ENCODE measurements at regions not wholly inside any gene's neighbourhood (a gene's known extent, or its start where the extent isn't known, plus 50 kb on each side); places are given as distances from the start of the nearest gene placed in this dataset.

- Histone ChIP-seq H3K27ac (ENCODE audit: low read length) (no peak overlapping the region), H3K27me3 (ENCODE audit: insufficient read depth, low read depth, low read length) (no peaks in the 10 kb centered on the region), H2AFZ (ENCODE audit: low read depth, low read length) (no peak overlapping the region), H3K9me2 (ENCODE audit: insufficient read depth, low read length) (no peaks in the 10 kb centered on the region), H4K20me1 (ENCODE audit: insufficient read depth) (no peaks in the 10 kb centered on the region), H3K4me2 (ENCODE audit: low read length) (no peak overlapping the region), H3K9me3 (ENCODE audit: low read length) (no peaks in the 10 kb centered on the region), H3K4me3 (ENCODE audit: low read length) (no peak overlapping the region), H3F3A (ENCODE audit: insufficient read depth, low read length, poor library complexity, severe bottlenecking) (no peaks in the 10 kb centered on the region), H3K9ac (ENCODE audit: low read length) (no peak overlapping the region), H3K36me3 (ENCODE audit: insufficient read depth, low read length) (no peaks in the 10 kb centered on the region), H3K79me2 (replicated peaks; ENCODE audit: insufficient read depth, low read length) (no peaks in the 10 kb centered on the region)
- TF ChIP-seq TAF1 (IDR thresholded peaks at IDR 0.05; ENCODE audit: low read depth) (no peak), RAD21 (conservative IDR thresholded peaks at IDR 0.05) (no peak), EZH2 (IDR thresholded peaks at IDR 0.05; ENCODE audit: borderline replicate concordance, insufficient read depth, low read length, poor library complexity, severe bottlenecking) (no peak), REST (IDR thresholded peaks at IDR 0.05; ENCODE audit: borderline replicate concordance) (no peak), POLR2AphosphoS5 (IDR thresholded peaks at IDR 0.05) (no peak), SMC3 (conservative IDR thresholded peaks at IDR 0.05; ENCODE audit: poor library complexity) (no peak), MXI1 (conservative IDR thresholded peaks at IDR 0.05; ENCODE audit: poor library complexity, severe bottlenecking) (no peak)
Measured at GRCh38 chr3:4222574-4223175, 80.5 kb upstream of the SETMAR start.

GRCh38 chr3:4223777-4224176 lies 79.4 kb upstream of the SETMAR start:
- no peak overlapping the region for H3K4me2 ChIP-seq (ENCODE audit: low read length)
- no peaks in the 10 kb centered on the region for H3K36me3 ChIP-seq (ENCODE audit: insufficient read depth, low read length)

GRCh38 chr3:4224331-4224730 lies 78.8 kb upstream of the SETMAR start:
- no peak overlapping the region for H3K4me2 ChIP-seq (ENCODE audit: low read length)
- H3K9ac ChIP-seq (ENCODE audit: low read length), result no peak overlapping the region
- H3K27ac ChIP-seq (ENCODE audit: low read length), result no peak overlapping the region
- no peaks in the 10 kb centered on the region for H3K27me3 ChIP-seq (ENCODE audit: insufficient read depth, low read depth, low read length)
- no peaks in the 10 kb centered on the region for H3K36me3 ChIP-seq (ENCODE audit: insufficient read depth, low read length)
- H3K79me2 ChIP-seq (replicated peaks; ENCODE audit: insufficient read depth, low read length), result no peaks in the 10 kb centered on the region
- H3K4me3 ChIP-seq (ENCODE audit: low read length), result no peak overlapping the region
- TF ChIP-seq EZH2 (IDR thresholded peaks at IDR 0.05; ENCODE audit: borderline replicate concordance, insufficient read depth, low read length, poor library complexity, severe bottlenecking) (no peak), RAD21 (conservative IDR thresholded peaks at IDR 0.05) (no peak), POLR2AphosphoS5 (IDR thresholded peaks at IDR 0.05) (no peak), MXI1 (conservative IDR thresholded peaks at IDR 0.05; ENCODE audit: poor library complexity, severe bottlenecking) (no peak), SMC3 (conservative IDR thresholded peaks at IDR 0.05; ENCODE audit: poor library complexity) (no peak), EP300 (conservative IDR thresholded peaks at IDR 0.05; ENCODE audit: poor library complexity, severe bottlenecking) (no peak)
- no peak overlapping the region for H2AFZ ChIP-seq (ENCODE audit: low read depth, low read length)
- H3F3A ChIP-seq (ENCODE audit: insufficient read depth, low read length, poor library complexity, severe bottlenecking), result no peaks in the 10 kb centered on the region
- no peaks in the 10 kb centered on the region for H3K9me3 ChIP-seq (ENCODE audit: low read length)
- no peaks in the 10 kb centered on the region for H4K20me1 ChIP-seq (ENCODE audit: insufficient read depth)
- no peaks in the 10 kb centered on the region for H3K9me2 ChIP-seq (ENCODE audit: insufficient read depth, low read length)

More at GRCh38 chr3:4223777-4224176, 79.4 kb upstream of the SETMAR start:
- no peaks in the 10 kb centered on the region for H4K20me1 ChIP-seq (ENCODE audit: insufficient read depth)
- TF ChIP-seq EZH2 (IDR thresholded peaks at IDR 0.05; ENCODE audit: borderline replicate concordance, insufficient read depth, low read length, poor library complexity, severe bottlenecking) (no peak), MXI1 (conservative IDR thresholded peaks at IDR 0.05; ENCODE audit: poor library complexity, severe bottlenecking) (no peak)
- no peaks in the 10 kb centered on the region for H3K9me3 ChIP-seq (ENCODE audit: low read length)
- no peaks in the 10 kb centered on the region for H3K9me2 ChIP-seq (ENCODE audit: insufficient read depth, low read length)
- no peak overlapping the region for H3K27ac ChIP-seq (ENCODE audit: low read length)
- no peaks in the 10 kb centered on the region for H3F3A ChIP-seq (ENCODE audit: insufficient read depth, low read length, poor library complexity, severe bottlenecking)
- no peaks in the 10 kb centered on the region for H3K27me3 ChIP-seq (ENCODE audit: insufficient read depth, low read depth, low read length)
- no peaks in the 10 kb centered on the region for H3K79me2 ChIP-seq (replicated peaks; ENCODE audit: insufficient read depth, low read length)
- no peak overlapping the region for H3K9ac ChIP-seq (ENCODE audit: low read length)
- no peak overlapping the region for H2AFZ ChIP-seq (ENCODE audit: low read depth, low read length)
- no peak overlapping the region for H3K4me3 ChIP-seq (ENCODE audit: low read length)

Measured in neural cell (in vitro differentiated cells).